ENCODE measurements at regions not wholly inside any gene's neighbourhood (a gene's known extent, or its start where the extent isn't known, plus 50 kb on each side); places are given as distances from the start of the nearest gene placed in this dataset.

DNA sequence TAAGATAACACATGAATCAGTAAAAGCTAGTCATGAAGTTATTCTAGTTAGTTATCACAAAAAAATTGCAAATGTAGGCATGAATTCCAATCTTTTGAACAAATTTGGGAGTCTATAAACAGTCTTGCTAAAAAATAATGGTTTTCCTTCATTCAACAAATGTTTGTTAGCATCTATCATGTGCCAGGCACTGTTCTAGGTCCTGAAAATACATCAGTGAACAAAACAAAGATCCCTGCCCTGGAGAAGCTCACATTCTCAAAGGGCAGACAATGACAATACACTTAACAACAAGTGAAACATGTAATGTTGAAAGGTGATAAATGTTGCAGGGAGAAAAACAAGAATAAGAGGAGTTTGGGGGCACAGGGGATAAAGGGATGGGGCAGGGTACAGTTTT is 86.9 kb downstream of the OTX2 start (continued):
- TF ChIP-seq POLR2A (IDR thresholded peaks at IDR 0.05; ENCODE audit: control extremely low read depth in 1 of 2, low read depth in 2 of 2, low read length in 2 of 2) (no peak), RBBP5 (IDR thresholded peaks at IDR 0.05; ENCODE audit: borderline replicate concordance, low read depth, low read length) (no peak), NANOG (IDR thresholded peaks at IDR 0.05; ENCODE audit: insufficient read depth, low read depth, low read length, poor library complexity, severe bottlenecking) (no peak), SIX5 (IDR thresholded peaks at IDR 0.05; ENCODE audit: low read depth, low read length) (no peak), JUND (IDR thresholded peaks at IDR 0.05; ENCODE audit: low read length) (no peak), EZH2 (IDR thresholded peaks at IDR 0.05; ENCODE audit: low read depth, low read length, severe bottlenecking) (no peak), ASH2L (IDR thresholded peaks at IDR 0.05; ENCODE audit: low read length) (no peak), SIN3A (conservative IDR thresholded peaks at IDR 0.05 in 1 of 2, IDR thresholded peaks at IDR 0.05 in 1 of 2; ENCODE audit: low read depth in 1 of 2, low read length in 2 of 2) (no peak), BCL11A (IDR thresholded peaks at IDR 0.05; ENCODE audit: low read depth in 2 of 2, low read length in 2 of 2) (no peak)
- TF ChIP-seq, protein P1, sequence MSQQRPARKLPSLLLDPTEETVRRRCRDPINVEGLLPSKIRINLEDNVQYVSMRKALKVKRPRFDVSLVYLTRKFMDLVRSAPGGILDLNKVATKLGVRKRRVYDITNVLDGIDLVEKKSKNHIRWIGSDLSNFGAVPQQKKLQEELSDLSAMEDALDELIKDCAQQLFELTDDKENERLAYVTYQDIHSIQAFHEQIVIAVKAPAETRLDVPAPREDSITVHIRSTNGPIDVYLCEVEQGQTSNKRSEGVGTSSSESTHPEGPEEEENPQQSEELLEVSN (IDR thresholded peaks at IDR 0.05), result no peak

Measured in H1 (cell line).